ENCODE measurements at regions not wholly inside any gene's neighbourhood (a gene's known extent, or its start where the extent isn't known, plus 50 kb on each side); places are given as distances from the start of the nearest gene placed in this dataset.

- no peaks in the 10 kb centered on the region for H3K27me3 ChIP-seq
- DNase-seq: no peak
- ATAC-seq: no peak
- H3K9me3 ChIP-seq: no peaks in the 10 kb centered on the region
- no peak for TF ChIP-seq CTCF (IDR thresholded peaks at IDR 0.05)
- intact Hi-C loops (cut with DNase I): no loop called here
- no peak overlapping the region for H3K27ac ChIP-seq
- H3K4me3 ChIP-seq: no peak overlapping the region
- peaks cover 0 to 6% of the 10 kb centered on the region in 2 donors for H3K4me1 ChIP-seq
- H3K36me3 ChIP-seq: no peaks in the 10 kb centered on the region
These were observed 142.9 kb upstream of the POU5F2 start for GRCh38 chr5:93884254-93884653.

- Histone ChIP-seq H3K27ac (no peak overlapping the region), H3K27me3 (no peaks in the 10 kb centered on the region), H3K36me3 (no peaks in the 10 kb centered on the region), H3K9me3 (no peaks in the 10 kb centered on the region), H3K4me3 (no peak overlapping the region), H3K4me1 (peaks cover 0 to 6% of the 10 kb centered on the region in 2 donors)
- ATAC-seq (no peak), DNase-seq (no peak)
- TF ChIP-seq CTCF (IDR thresholded peaks at IDR 0.05): no peak
- intact Hi-C loops (cut with DNase I): no loop called here
These were observed 142.1 kb upstream of the POU5F2 start for GRCh38 chr5:93883459-93883858.

DNA sequence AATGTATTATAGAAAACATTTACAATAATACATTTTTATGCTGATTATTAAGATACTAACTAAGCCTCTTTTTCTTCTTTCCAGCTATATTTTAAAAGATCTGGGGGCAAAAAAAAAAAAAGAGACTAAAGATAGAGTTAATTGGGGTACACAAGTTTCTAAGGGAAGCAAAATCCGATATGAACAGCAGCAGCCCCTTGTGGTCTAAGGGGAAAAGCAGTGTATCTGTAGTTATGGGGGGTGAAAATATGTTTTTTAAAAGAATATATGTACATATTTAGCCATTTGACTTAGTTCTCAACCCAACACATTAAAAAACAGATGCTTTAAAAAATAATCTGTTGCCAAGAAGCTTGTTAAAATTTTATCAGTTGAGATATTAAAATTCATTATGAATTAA lies 134.3 kb upstream of the POU5F2 start:
- H3K9me3 ChIP-seq: no peaks in the 10 kb centered on the region
- ATAC-seq: no peak
- no peak for TF ChIP-seq CTCF (IDR thresholded peaks at IDR 0.05)
- H3K4me1 ChIP-seq: no peaks in the 10 kb centered on the region
- H3K27ac ChIP-seq: no peak overlapping the region
- no peak overlapping the region for H3K4me3 ChIP-seq
- DNase-seq: no peak
- intact Hi-C loops (cut with DNase I): no loop called here
- H3K27me3 ChIP-seq: no peaks in the 10 kb centered on the region
- no peaks in the 10 kb centered on the region for H3K36me3 ChIP-seq

GRCh38 chr5:93874491-93874890 lies 133.1 kb upstream of the POU5F2 start:
- no peak for TF ChIP-seq CTCF (IDR thresholded peaks at IDR 0.05)
- Histone ChIP-seq H3K36me3 (no peaks in the 10 kb centered on the region), H3K27ac (no peak overlapping the region), H3K27me3 (no peaks in the 10 kb centered on the region), H3K4me1 (no peaks in the 10 kb centered on the region), H3K4me3 (no peak overlapping the region), H3K9me3 (no peaks in the 10 kb centered on the region)
- ATAC-seq: no peak
- no peak for DNase-seq
- intact Hi-C loops (cut with DNase I): no loop called here

GRCh38 chr5:93874080-93874479 lies 132.7 kb upstream of the POU5F2 start:
- H3K27ac ChIP-seq: no peak overlapping the region
- no peaks in the 10 kb centered on the region for H3K27me3 ChIP-seq
- no peak for TF ChIP-seq CTCF (IDR thresholded peaks at IDR 0.05)
- DNase-seq: no peak
- no peak for ATAC-seq
- intact Hi-C loops (cut with DNase I): no loop called here
- no peaks in the 10 kb centered on the region for H3K9me3 ChIP-seq
- no peaks in the 10 kb centered on the region for H3K36me3 ChIP-seq
- no peaks in the 10 kb centered on the region for H3K4me1 ChIP-seq
- H3K4me3 ChIP-seq: no peak overlapping the region

Measured in left lung (tissue), 4 donors.